NCI-H226 (cell line): ENCODE measurements at regions not wholly inside any gene's neighbourhood (a gene's known extent, or its start where the extent isn't known, plus 50 kb on each side); places are given as distances from the start of the nearest gene placed in this dataset.
A peak's percentile ranks its signal among the peaks of the same experiment; 100 is the strongest.
"Not testable (repeated sequence)": the region's sequence is repeated elsewhere in the genome, so short reads cannot be mapped to it uniquely, and the experiment has no call there.

ENCODE experiments used
- DNase-seq: peaks from one replicate; pipeline ENCODE4 v3.0.0-alpha.2; 2015

DNA sequence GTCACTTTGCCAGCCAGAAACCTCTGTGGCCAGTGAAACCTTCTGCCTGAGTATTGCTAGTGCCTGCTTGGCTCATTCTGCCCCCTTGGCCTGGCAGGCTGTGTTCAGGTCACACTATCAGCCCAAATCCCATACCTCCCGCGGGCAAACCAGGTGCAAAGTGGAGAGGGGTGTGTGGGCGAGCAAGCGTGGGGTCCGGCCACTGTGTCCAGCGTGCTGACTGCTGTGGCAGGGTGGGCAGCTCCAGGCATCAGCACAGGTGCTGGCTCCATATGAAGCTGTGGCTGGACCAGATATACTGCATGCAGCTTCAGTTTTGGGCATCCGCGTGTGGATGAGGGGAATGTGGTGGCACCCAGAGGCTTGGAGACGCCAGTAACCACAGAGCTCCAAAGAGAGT is 576.5 kb upstream of the EDIL3 start:
- no peak for DNase-seq

DNA sequence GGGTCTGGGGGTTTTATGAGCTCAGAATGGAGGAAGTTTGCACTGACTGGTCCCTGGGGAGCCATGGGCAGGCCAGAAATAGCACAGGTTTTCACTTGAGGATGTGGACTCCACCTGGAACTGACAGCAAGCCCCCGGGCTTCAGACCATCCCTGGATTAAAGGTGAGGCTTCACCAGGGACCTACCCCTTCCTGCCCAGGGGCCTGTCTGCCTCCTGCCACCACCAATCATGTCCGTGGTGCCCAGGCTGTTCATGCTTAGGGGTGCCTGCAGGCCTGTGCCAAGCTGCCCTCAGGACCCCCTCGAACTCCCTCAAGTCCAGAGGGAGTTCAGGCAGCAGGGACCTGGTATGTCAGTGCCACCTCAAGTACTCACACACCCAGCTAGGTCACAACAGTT is 577.2 kb upstream of the EDIL3 start:
- no peak for DNase-seq

DNA sequence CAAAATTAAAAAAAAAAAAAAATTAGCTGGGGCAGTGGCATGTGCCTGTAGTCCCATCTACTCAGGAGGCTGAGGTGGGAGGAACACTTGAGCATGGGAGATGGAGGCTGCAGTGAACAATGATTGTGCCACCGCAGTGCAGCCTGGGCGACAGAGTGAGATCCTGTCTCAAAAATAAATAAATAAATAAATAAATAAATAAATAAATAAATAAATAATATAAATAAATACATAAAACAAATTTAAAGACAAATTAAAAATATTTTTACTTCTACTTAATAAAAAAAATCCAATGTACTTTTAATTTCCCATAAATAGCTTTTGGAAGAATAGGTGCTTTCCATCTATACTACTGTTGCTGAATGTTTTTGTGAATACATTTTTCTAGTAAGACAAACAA is 598.4 kb upstream of the EDIL3 start:
- DNase-seq, result no peak

DNA sequence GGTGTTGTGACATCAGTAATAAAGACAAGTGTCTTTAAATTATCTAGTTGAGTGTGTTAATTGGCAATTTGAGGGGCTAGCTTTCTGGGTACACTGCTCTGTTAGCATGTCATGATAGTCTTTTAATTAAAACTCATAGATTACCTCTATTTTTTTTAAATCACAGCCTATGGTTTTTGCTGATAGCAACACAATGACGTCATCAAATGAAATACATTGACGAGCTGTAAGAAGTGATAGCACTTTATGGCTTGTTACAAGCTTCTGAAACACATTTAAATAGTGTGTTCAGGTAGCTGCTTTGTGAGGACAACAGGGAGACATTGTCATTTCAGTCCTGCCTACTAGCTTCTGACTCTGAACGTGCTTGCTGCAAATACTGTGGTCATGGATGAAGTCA is 600.5 kb upstream of the EDIL3 start:
- DNase-seq, result no peak

DNA sequence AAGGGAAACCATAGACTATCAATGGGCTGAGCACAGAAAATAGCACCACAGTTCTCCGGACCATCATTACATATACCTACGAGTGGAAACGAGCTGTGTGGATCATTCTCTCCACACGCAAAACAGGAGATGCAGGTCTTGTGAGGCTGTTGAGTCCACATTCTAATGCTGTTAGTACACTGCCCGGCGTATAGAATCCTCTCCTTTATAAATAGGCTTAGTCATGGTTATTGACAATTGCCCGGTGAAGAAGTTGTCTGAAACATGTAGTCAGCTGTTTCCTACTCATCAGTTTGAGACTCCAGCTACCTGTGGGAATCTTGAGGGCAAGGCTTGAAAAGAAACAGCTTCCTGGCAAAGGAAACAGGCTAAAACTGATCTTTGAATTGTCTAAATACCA is 602.0 kb upstream of the EDIL3 start:
- no peak for DNase-seq

DNA sequence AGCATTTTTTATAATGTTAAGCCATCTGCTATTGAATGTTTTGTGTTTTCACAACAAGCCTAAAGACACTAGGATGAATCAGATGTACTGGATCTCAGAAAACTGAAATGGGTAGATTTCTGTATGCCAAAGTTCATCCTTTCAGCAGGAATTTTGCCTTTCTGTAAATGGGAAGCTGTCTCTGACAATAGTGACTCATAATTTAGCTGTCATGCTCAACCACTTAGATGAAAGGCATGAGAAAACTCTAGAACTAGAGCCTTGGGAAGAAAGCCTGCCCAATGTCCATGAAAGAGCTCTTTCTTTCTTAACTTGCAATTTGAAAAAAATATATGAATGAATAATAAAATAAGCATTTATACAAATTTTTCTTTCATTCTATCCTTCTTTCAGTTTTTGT is 616.0 kb upstream of the EDIL3 start:
- DNase-seq, result no peak

DNA sequence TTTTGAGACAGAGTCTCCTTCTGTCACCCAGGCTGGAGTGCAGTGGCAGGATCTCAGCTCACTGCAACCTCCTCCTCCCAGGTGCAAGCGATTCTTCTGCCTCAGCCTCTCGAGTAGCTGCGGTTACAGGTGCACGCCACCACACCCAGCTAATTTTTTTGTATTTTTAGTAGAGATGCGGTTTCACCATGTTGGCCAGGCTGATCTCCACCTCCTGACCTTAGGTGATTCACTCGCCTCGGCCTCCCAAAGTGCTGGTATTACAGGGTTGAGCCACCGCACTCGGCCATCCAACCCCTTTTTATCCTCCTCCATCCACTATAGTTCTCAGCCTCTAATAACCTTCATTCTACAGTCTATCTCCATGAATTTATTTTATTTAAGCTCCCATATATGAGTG is 617.3 kb upstream of the EDIL3 start:
- DNase-seq, result not testable (repeated sequence)

DNA sequence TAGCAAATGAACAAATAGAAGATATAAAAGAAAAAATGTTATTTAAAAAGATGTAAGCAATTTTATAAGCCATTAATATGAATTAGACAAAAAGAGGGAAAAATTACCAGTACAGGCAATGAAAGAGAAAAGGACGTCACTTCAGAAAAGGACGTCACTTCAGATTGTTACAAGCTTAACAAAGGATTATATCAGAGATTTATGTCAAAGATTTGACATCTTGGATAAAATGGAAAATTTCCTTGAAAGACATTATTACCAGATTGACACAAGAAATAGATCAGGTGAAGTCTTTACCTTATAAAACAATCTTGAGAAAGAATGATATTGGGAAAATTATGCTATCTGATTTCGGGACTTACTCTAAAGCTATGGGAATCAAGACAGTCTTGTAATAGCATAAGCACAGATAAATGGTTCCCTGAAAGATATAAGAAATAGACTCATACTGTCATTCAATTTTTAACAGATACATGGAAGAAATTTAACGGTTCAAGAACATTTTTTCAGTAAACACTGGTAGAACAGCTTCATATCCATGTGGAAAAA is 625.4 kb upstream of the EDIL3 start:
- no peak for DNase-seq

DNA sequence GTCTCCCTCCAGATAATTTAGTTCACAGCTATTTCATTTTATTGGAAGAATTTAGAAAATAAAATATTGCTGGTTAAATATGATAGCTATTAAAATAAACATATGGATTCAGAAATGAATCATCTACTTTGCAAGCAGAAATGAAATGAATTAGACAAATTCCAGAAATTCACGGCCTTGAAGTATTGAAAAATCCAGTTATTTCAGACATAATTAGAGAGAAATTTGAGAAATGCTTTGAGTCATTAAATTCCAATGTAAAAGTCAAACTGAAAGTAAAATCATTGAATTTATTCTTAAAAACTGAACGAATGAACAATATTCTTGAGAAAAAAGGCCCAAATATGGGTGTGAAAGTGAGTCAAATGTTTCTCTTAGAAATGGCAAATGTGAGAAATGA is 632.6 kb upstream of the EDIL3 start:
- no peak for DNase-seq

DNA sequence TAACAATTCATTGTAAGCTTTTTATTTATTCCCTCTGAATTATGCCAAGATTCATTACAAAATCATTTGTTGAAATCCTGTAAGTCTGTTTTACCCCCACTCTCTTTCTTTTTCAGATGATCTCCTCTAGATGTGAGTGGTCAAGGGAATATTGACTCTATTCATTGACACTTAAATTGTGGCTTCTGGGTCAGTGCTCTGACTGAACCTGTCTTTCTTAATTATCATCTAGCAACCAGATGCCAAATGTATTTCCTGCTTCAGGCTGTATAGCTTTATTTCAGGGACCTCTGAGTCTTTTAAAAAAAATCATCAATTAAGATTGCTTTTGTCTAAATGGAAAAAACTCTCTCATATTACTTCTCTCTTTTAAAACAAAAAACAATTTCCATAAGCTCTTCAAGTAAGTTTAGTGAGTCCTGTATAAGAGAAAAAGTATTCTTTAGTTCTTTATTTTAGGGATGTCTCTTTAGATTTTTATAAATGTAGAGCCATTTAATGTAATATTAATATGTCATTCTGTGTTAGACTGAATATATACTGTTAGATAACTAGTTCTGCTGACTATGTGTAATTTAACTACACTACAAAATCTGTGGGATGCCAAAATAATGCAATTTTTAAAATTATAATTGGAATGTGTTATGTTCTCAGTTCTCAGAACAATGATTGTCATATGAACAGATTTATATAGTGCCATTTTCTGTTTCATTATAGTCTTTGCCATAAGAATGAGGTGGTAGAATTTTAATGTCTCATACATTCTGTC is 645.8 kb upstream of the EDIL3 start:
- DNase-seq, result no peak

DNA sequence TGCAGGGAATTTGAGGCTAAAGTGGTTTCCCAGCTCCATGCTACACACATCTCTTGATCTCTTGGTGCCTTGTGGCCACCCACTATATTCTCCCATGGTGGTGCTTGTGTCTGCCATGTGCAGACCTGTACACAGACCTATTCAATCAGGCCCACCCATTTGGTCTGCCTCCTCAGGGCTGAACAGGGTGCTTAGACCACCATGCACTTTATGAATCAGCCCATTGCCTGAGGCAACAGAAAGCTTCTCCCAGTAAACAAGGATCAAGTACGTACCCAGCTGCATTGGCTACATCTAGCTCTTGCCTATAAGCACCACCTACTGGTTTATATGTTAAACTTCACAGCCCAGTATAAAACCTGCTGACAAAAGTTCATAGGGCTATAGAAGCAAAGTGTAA is 664.3 kb upstream of the EDIL3 start:
- peak; percentile 41 for DNase-seq

DNA sequence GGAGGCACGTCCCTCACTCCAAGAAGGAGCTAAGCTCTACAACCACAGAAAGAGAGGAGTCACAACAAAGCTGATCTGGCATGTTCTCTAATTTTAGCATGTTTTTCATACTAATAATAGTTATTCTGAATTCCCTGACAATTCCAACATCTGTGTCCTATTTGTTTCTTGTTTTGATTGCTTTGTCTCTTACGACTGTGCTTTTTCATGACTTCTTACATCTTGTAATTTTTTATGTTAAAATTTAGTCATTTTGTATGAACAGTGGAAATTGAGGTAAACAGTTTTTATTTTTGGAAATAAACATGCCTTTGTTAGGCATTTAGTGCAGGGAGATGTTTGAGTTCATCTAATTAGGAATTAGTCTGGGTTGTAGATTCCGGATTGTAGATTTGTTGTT is 668.1 kb upstream of the EDIL3 start:
- DNase-seq, result no peak

DNA sequence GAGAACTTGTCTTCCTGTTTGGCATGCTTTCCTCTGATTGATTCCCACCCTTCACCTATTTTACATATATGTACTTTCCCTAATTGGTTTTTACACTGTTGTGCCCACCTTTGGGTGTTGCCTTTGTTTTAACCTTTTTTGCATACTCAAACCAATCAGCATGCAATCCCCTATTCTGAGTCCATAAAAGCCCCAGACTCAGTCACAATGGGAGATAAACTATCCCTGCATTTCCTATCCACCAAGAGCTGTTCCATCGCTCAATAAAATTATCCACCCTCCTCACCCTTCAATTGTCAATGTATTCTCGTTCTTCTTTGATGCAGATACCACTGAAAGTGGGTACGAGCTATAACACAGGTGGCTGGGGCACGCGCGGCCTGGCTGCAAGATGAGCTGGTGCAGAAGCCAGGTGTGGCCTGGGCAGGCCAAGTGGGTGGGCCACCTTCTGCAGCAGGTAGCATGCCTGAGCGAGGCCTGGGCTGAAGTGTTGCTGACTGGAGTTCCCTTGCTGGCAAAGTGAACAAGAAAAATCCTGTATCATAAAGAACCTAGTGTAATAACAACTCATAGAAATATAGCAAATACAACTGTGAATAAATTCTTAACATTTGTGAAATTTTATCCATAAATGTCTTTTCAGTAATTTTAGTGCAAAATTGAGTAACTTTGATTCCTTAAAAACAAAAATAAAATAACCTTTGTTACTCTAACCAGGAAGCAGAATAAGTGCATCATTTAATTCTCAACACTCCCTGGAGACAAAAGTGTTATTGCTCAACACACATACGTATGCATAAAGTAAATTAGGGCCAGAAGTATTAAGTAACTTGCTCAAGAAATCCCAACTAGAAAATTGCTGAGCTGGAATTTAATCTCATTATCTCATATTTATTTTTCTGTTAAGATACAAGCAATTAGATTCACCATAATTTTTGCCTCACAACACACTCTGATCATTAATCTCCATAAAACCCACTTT is 685.3 kb upstream of the EDIL3 start:
- DNase-seq, result no peak

DNA sequence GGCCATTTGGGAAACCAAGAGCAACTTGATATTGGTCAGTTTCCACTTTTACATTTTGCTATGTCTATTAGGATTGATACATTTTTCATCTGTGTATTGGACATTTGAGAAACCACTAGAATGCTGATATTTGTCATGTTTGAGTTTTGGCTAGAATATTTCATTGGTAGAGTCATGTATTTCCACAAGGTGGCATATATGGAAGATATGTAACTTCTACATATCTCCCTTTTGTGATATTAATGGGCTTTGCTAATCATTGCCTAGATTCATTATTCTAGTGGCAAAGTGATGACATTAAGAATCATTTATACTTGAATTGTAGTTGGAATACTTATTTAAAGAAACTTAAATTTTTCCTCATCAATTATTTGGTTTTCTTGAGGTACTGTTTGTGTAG is 692.9 kb upstream of the EDIL3 start:
- DNase-seq, result no peak

DNA sequence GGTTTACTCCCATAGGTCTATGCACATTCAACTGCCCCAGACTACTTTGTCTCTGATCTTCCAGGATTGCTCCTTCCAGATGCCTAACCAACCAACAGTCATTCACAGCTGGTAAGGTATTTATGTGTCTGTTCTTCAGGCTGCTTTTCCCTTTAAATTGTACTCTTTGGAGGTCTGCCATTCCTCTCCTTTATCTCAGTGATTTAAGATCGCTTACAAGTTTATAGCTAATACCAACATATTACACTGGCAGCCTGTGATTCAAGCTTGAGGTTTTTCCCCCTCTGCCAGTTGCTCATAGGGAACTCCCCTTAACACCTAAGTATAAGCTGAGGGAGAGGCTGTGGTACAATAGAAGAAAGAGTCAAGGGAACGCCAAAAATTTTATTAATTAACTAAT is 711.7 kb upstream of the EDIL3 start:
- DNase-seq, result peak; percentile 2

DNA sequence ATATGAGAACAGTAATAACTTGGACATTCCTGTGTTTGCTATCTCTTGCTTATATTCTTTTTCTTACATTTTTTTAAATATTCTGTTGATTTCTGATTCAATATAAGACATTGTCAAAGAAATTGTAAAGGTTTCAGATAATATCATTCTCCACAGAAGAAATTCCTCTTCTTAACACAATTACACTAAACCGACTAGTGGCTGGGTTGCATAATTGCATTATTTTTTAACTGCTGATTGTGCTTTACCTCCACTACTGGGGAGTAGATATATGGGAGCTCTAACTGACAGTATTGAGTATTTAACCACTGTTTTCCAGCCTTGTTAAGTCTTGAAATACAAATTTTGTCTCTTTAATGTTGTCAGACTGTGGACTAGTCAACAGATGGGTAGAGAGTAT is 723.8 kb upstream of the EDIL3 start:
- no peak for DNase-seq

DNA sequence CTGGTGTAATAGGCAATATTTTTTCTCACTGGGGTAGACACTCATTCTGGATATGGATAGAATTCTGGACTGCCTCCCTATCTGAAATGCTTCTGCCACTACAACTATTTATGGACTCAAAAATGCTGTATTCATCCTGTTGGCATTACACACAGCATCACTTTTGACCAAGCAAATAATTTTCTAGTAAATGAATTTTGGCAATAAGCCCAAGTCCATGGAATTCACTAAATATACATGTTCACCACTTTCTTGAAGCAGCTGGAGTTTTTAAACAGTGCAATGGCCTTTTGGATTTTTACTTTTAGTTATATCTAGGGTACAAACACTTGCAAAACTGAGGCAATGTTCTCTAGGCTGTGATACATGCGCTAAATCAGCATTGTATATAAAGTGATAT is 724.9 kb upstream of the EDIL3 start:
- DNase-seq, result no peak

DNA sequence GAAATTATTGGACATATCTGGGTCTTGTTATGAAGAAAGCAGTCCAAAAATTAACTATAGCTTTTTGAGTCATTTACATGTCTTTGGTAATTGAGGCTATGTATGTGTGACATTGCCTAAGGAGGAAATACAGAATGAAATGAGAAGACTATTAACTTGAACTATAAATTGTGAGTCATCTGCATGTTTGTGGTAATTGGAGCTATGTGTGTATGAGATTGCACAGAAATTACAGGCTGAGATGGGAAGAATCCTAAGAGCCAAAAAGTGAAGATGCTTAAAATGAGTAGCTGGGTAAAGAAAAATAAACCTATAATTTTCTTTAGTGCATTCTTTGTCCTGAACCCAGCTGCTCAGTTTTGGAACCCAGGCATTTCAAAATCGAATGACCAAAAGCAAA is 747.6 kb upstream of the EDIL3 start:
- DNase-seq, result no peak

DNA sequence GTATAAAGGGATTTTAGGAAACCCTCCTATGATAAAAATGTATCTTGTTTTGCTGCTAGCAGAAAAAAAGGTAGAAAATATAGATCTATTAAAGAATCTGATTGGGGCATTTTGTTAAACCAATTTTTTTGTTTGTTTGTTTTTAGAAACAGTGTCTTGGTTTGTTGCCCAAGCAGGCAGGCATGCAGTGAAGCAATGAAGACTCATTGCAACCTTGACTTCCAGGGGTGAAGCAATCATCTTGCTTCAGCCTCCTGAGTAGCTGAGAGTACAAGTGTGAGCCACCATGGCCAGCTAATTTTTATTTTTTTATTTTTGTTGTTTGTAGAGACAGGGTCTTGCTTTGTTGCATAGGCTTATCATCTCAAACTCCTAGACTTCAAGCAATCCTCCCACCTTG is 755.8 kb upstream of the EDIL3 start:
- no peak for DNase-seq

DNA sequence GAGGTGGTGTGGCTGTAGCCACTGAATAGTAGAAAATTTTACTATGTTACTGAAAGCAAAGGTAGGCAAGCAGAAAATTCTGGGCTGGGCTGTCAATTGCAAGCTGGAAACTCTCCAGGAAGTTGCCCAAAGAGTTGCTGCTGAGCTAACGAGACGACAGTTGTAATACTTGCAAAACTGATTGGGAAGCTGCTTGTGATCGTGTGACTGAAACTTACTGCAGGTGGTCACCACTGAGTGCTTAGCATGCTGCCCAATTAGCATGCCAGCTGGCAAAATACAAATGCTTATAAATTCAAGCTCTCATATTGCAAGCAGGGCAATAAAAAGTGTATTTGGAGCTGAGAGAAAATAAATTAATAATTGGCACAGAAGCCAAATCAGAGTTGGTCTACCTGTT is 758.5 kb upstream of the EDIL3 start:
- no peak for DNase-seq

DNA sequence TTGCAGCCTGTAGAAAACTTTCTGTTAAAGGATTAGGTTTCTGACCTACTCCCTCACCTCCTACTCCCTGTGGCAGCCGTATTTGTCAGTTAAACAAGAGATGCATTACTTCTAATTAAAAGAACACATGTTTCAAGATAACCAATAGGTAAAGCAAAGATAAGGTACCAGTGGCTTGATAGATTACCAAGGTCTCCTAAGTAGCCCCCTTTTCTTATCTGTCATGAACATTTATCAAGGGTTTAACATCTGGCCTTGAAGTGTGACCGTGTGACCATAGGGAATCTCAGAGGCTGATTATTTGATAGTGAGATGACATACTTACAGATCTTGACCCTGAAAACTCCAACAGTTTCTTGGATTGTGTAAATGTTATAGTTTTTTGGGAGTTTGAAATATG is 764.0 kb upstream of the EDIL3 start:
- DNase-seq, result no peak

DNA sequence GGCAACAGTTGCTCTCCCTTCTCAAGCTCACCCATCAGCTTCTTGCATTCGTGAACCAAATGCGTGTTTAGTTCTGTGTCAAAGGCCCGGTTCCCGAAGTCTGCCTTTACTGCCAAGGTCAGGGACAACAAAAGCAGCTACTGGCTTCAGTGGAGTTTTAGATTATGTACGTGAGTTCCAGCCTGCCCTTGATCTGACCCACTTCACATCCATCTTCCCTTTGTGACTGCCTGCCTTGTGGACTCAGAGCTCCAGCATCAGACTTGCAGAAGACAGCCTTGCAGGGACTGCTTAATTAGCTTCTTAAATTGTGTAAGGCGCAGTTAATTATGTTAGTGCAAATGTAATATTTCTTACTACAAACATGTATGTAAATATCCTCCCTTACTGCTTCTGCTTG is 774.7 kb upstream of the EDIL3 start:
- no peak for DNase-seq

DNA sequence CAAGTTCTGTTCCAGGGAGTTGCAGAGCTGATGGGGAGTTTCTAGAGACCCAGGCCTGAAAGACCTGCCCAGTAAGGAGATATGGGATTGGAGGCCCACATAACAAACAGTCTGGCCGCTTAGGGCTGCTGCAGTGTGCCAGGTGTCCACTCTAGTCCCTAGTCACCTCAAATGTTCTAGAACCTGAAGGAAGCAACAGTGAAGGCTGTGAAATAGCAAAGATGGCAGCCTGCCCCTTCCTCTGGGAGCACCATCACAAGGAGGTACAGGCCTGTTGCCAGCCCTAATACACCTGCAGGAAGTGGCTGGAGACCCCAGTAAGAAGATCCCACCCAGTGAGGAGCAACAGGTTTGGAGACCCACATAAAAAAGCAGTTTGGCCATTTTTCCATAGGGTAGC is 783.8 kb upstream of the EDIL3 start:
- no peak for DNase-seq

DNA sequence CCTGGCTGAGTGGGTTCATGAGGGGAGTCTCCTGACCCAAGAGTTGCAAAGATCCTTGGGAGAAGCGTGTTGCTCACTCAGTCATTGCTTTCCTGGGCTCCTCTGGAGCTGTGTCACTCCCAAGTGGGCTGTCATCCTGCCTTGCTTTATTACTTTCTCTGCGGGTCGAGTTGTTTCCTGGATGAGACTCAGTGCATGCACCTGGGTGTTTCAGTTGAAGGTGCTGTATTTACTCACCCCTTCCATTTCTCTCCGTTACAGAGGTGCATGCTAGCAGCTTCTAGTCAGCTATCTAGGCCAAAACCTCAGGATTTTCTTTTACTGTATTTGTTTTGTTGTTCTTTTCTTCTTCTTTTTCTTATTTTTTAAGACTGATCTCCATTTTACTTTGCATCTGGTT is 785.5 kb upstream of the EDIL3 start:
- no peak for DNase-seq
